ENCODE measurements at regions not wholly inside any gene's neighbourhood (a gene's known extent, or its start where the extent isn't known, plus 50 kb on each side); places are given as distances from the start of the nearest gene placed in this dataset.

DNA sequence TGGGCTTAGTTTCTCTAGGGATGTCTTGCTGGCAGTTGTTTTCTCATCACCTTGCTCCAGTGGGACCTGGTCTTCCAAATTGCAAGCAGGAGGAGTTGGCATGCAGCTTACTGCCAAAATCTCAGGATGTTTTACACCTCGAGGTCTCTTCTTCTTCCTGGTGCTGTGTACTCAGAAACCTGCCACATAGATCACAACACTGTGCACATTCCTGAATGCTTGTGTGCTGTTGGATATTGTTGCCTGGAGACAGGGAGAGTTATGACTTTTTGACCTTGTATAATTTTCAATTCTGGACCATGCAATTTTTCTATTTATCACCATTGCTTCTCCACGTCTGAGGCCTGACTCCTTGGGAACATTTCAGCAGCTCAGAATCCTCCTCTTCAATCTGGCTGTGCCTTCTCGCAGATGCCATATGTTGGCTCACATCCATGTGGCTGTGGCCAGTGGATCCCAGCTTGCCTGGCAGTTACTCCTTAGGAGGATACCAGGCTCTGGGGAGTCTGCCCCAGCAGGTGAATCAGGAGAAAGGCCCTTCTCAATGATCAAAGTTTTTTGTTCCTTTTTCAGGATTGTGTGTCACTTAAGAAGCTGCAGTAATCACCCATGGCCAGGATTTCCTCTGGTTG is 489.3 kb downstream of the TSN start:
- TF ChIP-seq, protein P1, sequence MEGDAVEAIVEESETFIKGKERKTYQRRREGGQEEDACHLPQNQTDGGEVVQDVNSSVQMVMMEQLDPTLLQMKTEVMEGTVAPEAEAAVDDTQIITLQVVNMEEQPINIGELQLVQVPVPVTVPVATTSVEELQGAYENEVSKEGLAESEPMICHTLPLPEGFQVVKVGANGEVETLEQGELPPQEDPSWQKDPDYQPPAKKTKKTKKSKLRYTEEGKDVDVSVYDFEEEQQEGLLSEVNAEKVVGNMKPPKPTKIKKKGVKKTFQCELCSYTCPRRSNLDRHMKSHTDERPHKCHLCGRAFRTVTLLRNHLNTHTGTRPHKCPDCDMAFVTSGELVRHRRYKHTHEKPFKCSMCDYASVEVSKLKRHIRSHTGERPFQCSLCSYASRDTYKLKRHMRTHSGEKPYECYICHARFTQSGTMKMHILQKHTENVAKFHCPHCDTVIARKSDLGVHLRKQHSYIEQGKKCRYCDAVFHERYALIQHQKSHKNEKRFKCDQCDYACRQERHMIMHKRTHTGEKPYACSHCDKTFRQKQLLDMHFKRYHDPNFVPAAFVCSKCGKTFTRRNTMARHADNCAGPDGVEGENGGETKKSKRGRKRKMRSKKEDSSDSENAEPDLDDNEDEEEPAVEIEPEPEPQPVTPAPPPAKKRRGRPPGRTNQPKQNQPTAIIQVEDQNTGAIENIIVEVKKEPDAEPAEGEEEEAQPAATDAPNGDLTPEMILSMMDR (IDR thresholded peaks at IDR 0.05), result no peak
- Histone ChIP-seq H3K4me3 (no peak overlapping the region), H3K27ac (no peak overlapping the region), H3K36me3 (ENCODE audit: insufficient read depth in 1 of 2, low read depth in 1 of 2) (no peaks in the 10 kb centered on the region), H3K9me3 (no peaks in the 10 kb centered on the region), H3K27me3 (ENCODE audit: insufficient read depth in 3 of 3, low read length in 2 of 3) (peaks cover 0 to 5% (median 0%) of the 10 kb centered on the region in 3 donors), H3K4me1 (no peaks in the 10 kb centered on the region)
- intact Hi-C loops (cut with DNase I), result no loop called here
- ATAC-seq (no peak), DNase-seq (no peak)
- 19 to 25% (median 23%) methylated on average over 3 of the region's 3 CpGs for WGBS, 3 donors

DNA sequence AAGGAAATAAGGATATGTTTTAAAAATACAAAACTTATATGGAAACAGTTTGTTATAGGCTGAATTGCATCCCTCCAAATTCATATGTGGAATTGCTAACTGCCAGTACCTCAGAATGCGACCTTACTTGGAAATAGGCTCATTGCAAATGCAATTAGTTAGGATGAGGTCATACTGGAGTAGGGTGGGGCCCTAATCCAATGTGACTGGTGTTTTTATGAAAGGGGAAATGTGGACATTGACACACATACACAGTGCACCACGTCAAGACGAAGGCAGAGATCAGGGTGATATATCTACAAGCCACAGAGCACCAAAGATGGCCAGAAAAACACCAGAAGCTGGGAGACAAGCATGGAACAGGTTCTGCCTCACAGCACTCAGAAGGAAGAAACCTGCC is 494.2 kb downstream of the TSN start:
- no peaks in the 10 kb centered on the region for H3K4me1 ChIP-seq
- H3K9me3 ChIP-seq, result no peaks in the 10 kb centered on the region
- TF ChIP-seq, protein P1 (IDR thresholded peaks at IDR 0.05), result no peak
- H3K27me3 ChIP-seq (ENCODE audit: insufficient read depth in 3 of 3, low read length in 2 of 3), result no peaks in the 10 kb centered on the region
- no peak for DNase-seq
- ATAC-seq, result no peak
- H3K4me3 ChIP-seq, result no peak overlapping the region
- no peaks in the 10 kb centered on the region for H3K36me3 ChIP-seq (ENCODE audit: insufficient read depth in 1 of 2, low read depth in 1 of 2)
- no peak overlapping the region for H3K27ac ChIP-seq
- 62 to 75% (median 74%) methylated on average over 3 of the region's 3 CpGs for WGBS, 3 donors
- intact Hi-C loops (cut with DNase I), result no loop called here

DNA sequence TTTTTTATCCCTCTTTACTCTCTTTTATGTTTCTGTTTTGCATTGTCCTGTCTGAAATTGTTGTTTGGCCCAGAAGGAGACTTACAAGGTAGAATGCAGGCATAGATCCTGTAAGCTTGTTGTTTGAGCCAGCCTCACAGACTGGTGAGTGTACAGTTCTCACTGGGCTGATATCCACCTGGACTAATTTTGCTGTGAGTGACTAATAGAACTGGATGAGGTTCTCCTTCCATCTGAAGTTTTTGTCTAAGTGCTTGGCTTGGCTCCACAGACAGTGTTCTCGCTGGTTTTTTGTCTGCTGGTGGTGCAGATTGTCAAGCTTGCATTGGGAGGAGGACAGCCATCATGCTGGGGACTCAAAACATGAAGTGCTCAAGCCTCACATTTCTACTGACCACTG is 495.7 kb downstream of the TSN start:
- DNase-seq (no peak), ATAC-seq (no peak)
- Histone ChIP-seq H3K27ac (no peak overlapping the region), H3K4me3 (no peak overlapping the region), H3K36me3 (ENCODE audit: insufficient read depth in 1 of 2, low read depth in 1 of 2) (no peaks in the 10 kb centered on the region), H3K27me3 (ENCODE audit: insufficient read depth in 3 of 3, low read length in 2 of 3) (no peaks in the 10 kb centered on the region), H3K9me3 (no peaks in the 10 kb centered on the region), H3K4me1 (no peaks in the 10 kb centered on the region)
- 29 to 39% (median 31%) methylated on average over 1 of the region's 1 CpG for WGBS, 3 donors
- TF ChIP-seq, protein P1 (IDR thresholded peaks at IDR 0.05), result no peak
- intact Hi-C loops (cut with DNase I), result no loop called here

DNA sequence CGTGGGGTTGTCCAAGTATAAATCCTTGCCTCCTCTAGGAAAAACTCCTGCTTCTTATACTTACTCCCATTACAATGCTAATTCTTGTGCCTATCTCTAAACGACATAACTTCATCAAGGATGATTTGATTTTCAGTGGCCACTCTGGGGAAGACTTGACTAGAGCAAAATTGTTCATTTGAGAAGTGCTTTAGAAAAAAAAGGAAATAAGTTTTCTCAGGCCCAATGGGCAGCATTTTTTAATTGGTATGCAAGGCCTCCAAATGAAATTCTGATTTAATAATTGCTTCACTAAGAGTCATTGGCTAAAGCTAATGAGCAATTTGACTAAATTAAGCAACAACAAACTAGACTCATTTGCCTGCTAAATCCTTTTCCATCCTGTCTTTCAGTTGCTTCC is 496.1 kb downstream of the TSN start:
- H3K27ac ChIP-seq, result no peak overlapping the region
- DNase-seq (no peak), ATAC-seq (no peak)
- 53 to 67% (median 55%) methylated on average over 2 of the region's 2 CpGs for WGBS, 3 donors
- no peak overlapping the region for H3K4me3 ChIP-seq
- H3K36me3 ChIP-seq (ENCODE audit: insufficient read depth in 1 of 2, low read depth in 1 of 2), result no peaks in the 10 kb centered on the region
- TF ChIP-seq, protein P1 (IDR thresholded peaks at IDR 0.05), result no peak
- no peaks in the 10 kb centered on the region for H3K4me1 ChIP-seq
- no peaks in the 10 kb centered on the region for H3K27me3 ChIP-seq (ENCODE audit: insufficient read depth in 3 of 3, low read length in 2 of 3)
- intact Hi-C loops (cut with DNase I), result no loop called here
- H3K9me3 ChIP-seq, result no peaks in the 10 kb centered on the region

DNA sequence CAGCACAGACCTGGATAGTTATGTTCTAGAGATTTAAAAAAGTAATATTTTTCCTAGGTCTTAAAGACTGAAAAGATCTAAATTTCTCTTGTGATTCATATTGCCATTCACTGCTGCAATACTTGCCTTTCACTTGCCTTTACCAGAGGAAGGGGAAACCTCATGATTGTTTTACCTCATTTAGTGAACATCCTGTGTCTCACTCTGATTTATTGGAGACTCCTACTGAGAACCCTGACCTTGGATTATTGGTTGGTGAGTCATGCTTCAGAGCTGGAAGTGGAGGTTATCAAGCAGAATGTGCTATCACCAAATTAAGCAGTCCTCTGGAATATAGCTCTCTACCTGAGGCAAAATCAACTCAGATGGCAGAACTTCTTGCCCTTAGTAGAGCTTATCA is 500.5 kb downstream of the TSN start:
- DNase-seq, result no peak
- Histone ChIP-seq H3K9me3 (no peaks in the 10 kb centered on the region), H3K4me3 (no peak overlapping the region), H3K27me3 (ENCODE audit: insufficient read depth in 3 of 3, low read length in 2 of 3) (no peaks in the 10 kb centered on the region), H3K4me1 (no peaks in the 10 kb centered on the region), H3K36me3 (ENCODE audit: insufficient read depth in 1 of 2, low read depth in 1 of 2) (no peaks in the 10 kb centered on the region), H3K27ac (no peak overlapping the region)
- TF ChIP-seq, protein P1 (IDR thresholded peaks at IDR 0.05), result no peak
- intact Hi-C loops (cut with DNase I), result no loop called here
- no peak for ATAC-seq
